Right kidney (tissue), 1 donor: ENCODE measurements at regions not wholly inside any gene's neighbourhood (a gene's known extent, or its start where the extent isn't known, plus 50 kb on each side); places are given as distances from the start of the nearest gene placed in this dataset.
"Not testable (repeated sequence)": the region's sequence is repeated elsewhere in the genome, so short reads cannot be mapped to it uniquely, and the experiment has no call there.

ENCODE experiments used
- DNase-seq: peaks from one replicate; pipeline ENCODE4 v3.0.0-alpha.2; 2016

DNA sequence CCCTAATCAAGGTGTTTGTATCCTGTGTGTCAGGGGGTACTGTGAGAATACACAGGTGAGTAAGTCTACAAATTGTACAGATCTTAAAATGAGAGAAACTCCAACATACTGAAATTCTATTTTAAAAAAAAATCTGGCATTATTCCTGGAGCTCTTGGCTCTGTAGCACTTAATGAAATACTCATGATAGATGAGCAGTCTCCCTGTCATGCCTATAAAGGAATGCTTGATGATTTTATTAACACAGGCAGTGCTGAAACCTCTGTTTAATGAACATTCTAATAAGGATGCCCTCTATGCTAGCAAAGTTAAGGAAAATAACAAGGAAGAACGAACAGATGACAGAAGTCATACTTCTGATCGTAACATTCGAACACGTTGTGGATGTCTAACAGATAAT, 233.9 kb upstream of the NEGR1 start:
- DNase-seq, result no peak

DNA sequence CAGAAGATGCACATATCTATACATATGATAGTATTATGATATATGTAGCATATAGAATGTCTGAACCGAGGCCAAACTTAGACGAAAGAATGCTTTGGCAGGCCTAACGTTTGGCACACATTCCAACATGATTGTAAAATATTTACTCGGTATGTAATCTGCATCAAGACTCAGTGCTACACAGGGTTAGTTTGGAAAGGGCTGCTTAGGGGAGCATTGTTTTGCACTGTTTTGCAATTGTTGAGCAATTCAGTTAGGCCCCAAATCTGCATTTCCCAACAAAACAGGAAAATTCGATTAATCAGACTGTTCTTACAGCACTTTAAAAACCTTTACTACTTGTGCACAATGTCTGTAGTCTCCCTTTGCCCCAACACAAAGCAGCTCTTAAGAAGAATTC, 216.0 kb upstream of the NEGR1 start:
- DNase-seq, result no peak

DNA sequence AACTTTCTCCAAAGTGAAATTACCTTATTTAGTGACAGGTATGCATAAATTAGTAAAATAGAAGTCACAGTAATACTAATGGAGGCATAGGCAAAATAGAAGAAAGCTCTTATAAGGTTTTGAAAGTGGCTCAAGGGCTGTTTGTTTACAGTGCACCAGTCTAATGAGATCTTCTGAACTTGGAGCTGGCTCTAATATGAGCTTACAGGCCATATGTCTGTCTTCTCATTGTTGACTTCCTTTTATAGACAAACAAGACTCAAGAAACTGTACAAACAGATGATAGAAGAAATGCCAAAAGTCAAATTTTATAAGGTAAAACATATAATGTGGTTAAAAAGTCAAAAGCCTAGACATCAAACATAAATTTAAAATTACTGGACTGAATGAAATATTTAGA, 207.5 kb upstream of the NEGR1 start:
- no peak for DNase-seq

DNA sequence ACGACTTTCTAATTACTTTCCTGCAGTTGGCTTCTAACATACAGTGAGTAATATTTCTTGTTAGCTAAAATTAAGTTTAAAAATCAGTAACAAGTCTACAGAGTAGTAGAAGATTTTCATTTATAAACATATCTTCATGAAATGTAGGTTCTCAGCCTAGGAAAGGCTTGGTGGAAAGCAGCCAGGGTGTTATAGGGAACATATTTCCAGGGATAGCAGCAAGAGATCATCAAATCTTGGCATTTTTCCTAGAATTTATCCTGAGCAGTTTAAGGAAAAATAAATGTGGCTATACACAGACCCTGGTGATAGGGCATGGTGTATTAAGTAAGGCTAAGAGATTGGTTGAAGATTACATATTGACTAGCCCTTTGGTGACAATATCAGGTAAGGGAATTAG, 203.5 kb upstream of the NEGR1 start:
- no peak for DNase-seq

DNA sequence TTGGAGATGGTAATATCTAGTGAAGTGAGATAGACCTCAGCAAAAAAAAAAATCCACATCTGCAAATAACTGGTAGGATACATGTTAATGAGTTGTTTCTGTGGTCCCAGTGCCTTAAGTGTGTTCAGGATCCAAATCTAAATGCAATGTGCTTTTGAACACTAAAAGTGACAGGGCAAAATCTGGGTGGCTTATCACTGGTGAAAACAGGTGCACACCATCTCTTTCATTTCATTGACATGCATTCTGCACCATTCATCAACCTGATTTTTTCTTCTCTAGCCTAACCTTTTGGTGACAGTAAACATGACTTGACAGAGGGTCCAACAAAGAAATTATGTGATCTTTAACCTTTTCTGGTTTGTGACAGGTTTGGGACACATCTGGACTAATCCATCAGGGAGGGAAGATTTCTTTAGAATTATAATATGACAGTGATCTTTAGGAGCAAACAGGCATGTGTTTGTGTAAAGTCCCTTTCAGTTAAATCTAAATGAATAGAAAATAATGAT, 201.6 kb upstream of the NEGR1 start:
- no peak for DNase-seq

DNA sequence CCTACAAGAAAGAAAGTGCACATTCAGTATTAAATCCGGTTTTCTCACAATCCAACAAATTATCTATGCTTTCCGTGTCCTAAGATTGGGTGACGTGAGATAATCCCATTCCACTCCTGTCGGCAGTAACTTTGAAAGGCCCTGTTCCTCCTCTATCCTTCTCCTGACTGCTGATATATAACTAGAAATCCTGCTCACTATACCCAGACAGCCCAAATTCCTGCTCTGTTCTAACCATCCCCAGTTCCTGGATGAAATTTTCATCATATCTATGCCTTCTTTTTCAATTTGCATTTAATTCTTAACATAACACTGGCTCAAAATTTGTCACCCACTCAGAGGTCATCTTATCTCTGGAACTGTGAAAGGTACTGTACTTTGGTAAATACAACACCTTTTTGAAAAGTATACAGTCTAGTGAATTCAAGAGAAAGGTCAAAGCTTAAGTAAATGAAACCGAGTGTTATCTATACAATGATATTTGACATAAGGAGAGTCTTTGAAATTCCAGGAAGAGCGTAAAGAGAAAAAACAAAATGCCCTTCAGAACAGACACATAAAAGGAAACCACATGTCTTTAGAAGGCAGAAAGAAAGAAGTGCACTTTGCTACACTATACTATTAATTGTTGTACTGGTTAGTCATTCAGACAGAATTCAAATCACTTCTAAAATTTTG, 200.5 kb upstream of the NEGR1 start:
- no peak for DNase-seq

DNA sequence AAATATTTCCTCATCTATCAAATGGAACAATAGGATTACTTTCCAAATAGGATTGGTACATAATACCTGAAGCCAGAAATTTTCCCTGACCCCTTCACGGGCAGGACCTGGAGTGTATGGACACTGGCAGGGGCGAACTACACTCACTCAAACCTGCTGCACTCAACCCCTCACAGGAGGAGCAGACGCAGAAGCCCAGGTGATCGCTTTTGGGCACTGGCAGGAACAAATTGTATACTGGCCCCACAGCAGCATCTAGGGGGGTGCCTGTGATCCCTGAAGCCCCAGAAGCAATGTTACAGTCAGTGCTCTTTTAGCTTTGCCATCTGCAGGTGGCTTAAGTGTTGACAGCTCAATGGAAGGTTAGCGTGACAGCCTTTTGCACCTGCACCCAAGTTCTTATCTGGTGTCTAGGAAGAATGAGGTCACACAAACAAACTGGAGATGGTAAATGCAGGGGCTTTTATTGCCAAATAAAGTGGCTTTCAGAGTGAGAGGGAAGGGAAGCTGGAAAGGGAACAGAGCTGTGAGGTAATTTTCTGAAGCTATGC, 199.2 kb upstream of the NEGR1 start:
- DNase-seq, result no peak

DNA sequence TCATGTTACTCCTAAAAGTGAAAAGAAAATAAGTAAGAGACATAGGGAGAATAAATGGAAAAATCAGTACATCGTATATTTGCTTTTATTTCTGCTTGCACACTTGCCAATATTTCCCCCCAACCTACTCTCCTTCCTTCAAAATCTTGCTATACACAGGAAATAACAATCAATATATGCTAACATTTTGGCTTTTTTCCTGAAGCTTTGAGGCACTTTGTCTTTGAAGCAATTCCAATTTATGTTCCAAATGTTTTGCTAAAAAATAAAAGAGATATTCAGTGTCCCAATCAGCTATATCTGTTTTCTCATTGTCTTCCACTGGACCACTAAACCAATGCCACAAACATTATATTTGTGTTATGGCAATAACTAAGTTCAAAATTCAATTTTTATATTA, 184.0 kb upstream of the NEGR1 start:
- no peak for DNase-seq

DNA sequence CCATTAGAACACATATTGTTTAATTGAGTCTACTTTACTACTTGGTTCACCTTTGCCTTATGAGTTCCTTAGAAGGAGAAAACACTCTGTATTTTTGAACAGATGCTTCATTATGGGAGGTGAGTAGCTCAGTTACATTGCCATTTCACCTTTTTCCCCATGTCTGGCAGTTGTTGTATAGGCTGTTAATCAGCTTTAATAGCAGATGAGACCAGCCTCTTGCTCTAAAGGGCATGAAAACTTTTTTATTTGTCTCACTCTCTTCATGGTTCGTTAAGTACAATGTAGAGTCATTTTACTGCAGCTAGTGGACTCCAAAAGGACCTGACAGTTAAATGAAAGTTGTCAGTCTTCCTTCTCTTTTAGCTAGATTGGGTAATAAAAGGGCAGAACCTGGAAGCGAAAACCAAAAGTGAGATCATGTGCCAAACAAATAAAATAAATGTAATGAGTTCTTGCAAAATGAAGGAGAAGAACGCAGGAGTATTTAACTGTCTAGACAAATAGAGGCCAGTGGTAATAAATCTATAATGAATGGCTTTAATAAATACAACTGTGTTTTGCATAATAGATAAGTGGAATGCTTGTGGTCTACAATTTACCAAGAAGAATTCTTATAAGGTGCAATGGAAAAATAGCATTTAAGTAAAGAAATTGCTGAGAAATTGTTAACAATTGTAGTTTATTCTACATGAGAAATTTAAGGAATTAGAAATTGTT, 180.0 kb upstream of the NEGR1 start:
- no peak for DNase-seq

DNA sequence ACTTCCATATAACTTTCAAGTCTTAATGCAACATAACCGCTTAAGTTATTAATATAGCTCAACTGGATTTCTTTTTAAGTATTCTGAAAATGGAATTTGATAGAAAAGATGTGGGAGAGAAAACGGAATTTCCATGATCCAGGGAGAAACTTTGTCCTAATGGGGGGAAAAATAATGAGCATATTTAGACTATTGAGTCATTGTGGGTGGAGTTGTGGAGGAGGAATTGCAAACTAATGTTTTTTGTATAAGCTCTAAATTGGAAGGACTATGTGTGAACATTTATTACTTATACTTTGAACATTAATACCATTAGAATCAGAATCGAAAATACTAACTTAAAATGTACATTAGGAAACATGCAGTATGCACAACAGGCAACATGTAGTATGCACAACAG, 159.9 kb upstream of the NEGR1 start:
- no peak for DNase-seq

DNA sequence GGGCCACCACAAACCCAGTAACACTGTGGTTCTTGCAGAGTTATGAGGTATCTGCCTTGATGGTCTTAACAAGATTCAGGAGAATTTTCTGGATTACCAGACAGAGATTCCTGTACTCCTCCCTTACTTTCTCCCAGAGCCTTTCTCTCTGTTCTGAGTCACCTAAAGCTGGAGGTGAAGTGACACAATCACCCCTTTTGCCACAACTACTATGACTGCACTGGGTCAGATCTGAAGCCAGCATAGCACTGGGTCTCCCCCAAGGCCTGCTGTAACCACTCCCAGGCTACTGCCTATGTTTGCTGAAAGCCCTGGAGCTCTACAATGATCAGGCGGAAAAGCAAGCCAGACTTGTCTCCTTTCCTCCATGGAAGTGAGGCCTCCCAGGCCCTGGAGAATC, 156.7 kb upstream of the NEGR1 start:
- no peak for DNase-seq

DNA sequence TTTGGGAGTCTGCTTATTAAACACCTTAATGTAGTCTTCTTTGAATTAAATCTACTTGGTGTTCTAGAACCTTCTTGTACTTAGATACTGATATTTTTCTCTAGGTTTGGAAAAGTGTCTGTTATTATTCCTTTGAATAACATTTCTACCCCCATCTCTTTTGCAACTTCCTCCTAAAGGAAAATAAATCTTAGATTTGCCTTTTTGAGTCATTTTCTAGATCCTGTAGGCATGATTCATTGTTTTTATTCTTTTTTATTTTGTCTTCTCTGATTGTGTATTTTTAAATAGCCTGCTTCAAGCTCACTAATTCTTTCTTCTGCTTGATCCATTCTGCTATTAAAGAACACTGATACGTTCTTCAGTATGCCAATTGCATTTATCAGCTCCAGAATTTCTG, 155.9 kb upstream of the NEGR1 start:
- no peak for DNase-seq

DNA sequence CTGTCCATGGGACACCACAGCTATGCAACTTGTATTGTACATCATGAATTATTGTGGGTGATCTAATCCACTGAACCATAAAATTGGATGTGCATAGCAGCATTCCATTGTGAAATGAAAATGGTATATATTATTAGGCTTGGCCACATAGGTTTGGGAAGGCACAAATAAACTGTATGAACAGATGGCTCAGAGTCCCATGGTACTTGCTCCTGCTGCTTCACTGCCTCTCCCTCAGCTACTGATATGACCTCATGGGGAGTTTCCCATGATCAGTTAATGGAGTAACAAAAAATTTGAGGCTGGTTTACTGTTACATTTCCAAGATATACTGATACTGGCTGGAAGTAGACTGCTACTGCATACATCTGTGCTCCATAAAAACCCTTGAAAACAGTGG, 152.7 kb upstream of the NEGR1 start:
- DNase-seq, result no peak

DNA sequence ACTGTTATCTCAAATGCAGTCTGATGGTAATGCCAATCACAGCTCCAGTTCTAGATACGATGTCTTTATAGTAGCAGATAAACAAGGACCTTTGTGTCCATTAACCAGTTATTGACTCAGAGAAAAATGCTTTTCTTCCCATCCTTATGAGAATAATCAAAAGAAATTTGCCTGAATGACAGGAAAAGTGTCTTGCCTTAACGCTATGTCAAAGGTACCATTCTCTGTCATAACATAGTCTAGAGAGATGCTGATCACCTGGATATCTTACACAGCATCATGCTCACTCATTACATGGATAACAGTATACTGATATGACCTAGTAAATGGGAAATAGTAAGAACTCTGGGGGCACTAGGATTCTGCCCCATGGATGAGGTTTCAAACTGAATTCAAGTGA, 151.7 kb upstream of the NEGR1 start:
- no peak for DNase-seq

DNA sequence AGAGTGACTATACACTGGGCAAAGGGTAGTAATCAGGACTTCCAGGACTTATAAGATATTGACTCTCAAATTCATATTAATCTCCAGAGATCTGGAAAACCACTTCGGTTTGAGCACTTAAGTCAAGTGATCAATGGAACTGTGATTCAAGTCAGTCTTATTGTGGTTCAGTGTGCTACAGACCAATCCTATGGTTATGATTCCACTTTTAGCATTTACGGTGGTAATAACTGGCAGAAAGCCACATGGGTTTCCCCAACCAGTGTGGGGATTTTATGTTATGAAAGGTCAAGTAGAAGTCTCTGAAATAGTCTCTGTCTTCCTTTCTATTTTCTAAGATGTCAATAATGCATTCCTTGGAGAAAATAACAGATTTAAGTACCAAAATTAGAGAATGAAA, 151.3 kb upstream of the NEGR1 start:
- no peak for DNase-seq

DNA sequence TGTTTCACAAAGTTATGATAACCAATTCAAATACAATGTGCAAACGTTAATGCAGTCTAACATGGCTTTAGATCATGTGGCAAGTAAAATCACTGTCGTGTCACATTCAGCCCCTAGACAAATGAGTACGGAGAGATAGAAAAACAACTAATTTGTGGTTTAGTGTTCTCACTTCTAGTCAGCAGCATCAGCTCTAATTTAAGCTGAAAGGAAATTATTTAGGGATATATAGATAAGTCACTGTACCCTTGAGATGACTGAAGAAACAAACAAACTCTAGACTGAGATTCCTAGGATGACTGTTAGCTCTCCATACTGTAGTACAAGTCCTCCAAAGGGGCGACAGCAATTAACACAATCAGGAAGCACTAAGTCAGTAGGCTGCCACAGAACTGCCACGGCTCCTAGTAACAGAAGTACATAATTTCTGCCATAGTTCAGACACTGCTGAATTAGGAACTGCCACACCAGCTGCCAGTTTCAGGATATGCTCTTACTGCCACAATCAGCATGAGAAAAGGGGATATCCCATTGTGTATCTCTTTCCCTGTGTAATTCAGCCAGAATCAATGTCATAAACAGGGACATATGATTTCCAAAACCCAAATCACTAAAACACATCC, 150.4 kb upstream of the NEGR1 start:
- no peak for DNase-seq

DNA sequence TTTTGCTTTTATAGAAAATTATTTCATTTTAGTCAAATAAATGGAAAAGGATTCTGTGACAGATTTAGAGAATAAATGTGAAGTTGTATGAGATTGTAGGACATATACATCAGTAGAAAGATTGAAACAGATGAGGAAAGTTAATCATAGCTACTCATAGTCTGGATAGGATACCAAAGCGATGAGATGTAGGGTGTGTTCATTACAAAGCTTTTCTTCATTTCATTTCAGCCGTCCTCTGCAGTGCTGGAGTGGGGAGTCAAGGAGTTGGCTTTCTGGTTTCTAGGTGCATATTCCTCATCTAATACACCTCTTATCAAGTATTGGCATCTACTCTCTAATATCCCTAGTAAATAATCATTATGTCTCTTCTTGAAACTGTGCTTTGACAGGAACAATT, 149.5 kb upstream of the NEGR1 start:
- no peak for DNase-seq

DNA sequence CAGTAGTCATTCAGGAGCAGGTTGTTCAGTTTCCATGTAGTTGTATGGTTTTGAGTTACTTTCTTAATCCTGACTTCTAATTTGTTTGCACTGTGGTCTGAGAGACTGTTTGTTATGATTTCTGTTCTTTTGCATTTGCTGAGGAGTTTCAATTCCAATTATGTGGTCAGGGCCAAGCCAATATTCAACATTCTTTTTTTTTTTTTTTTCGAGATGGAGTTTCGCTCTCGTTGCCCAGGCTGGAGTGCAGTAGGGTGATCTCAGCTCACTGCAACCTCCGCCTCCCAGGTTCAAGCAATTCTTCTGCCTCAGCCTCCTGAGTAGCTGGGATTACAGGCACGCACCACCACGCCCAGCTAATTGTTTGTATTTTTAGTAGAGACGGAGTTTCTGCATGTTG, 145.9 kb upstream of the NEGR1 start:
- not testable (repeated sequence) for DNase-seq

DNA sequence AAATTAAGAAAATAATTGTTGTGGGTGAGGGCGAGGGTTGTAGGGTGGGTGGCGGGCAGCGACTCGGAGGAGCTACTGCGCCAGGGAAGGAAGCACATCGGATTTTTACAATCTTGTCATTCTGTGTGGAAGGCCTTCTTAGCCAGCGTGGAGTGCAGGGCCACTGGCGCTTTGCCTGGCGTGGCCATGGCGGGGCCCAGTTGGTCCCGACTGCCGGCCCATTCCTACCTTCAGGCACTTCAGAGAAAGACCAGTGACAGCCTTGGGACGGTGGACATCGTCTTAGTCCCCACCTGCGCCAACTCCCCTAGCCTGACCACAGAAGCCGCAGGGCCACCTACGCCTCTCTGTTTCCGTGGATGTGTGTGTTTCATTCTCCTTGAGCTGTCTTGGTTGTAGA, 136.9 kb upstream of the NEGR1 start:
- DNase-seq, result no peak

DNA sequence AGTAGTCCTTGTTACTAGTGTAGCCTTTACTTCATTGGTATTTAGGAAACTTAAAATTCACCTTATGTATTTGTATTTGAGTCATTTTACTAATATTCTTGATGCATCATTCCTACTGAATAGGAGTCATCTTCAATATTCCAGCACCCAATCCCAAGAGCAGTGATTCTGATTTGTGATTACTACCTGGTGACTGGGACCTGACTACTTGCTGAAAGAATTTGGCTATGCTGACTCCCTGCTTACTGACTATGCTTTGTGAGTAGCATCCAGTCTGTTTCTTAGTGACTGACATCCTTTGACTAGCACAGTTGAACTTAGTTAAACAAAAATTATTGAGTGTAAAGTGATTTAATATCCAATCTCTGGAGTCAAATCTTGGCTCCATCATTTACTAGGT, 129.9 kb upstream of the NEGR1 start:
- no peak for DNase-seq

DNA sequence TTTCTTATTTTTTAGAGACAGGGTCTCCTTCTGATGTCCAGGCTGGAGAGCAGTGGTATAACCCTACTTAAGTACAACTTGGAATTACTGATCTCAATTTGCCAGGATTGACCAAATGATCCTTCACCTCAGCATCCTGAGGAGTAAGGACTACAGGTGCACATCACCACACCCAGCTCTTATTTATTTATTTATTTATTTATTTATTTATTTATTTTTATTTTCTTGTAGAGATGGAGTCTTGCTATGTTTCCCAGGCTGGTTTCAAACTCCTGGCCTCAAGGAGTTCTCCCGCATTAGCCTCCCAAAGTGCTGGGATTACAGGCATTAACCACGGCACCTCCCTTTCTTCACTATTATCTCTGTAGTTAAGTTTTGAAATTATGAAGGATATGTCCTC, 117.5 kb upstream of the NEGR1 start:
- no peak for DNase-seq

DNA sequence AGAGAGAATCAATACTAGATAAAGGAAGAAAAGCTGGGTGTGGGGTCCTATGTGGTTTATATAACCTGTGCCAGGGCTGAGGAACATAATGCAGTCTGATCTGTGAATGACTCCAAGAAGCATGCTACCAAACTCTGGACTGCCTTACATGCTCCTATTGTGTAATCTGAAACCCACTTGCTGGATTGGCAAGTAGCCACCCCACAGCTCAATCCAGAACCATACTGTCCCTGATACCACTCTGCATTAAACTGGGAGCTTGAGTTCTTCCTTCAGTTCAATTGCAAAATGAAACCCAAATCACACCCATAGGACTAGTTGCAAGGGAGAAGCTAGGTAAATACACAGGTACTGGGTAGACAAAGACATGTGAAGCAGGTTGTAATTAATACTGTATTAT, 115.4 kb upstream of the NEGR1 start:
- no peak for DNase-seq

DNA sequence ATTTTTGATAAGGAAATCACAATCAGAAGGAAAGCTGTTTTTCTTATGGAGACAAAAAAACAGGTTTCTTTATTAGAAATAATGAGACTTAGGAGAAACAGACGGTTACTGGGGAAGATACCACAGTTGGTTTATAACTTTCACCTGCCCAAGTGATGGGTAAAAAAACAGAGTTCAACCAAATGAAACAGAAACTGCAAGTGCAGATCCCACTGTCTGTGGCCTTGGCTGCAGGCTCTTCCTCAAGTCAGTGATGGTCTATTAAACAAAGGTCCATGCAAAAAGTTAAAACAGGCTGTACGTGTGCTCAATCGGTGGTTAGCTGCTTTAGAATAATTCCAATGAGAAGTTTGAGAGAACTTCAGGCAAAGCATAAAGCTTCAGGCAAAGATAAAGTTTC, 112.1 kb upstream of the NEGR1 start:
- no peak for DNase-seq

DNA sequence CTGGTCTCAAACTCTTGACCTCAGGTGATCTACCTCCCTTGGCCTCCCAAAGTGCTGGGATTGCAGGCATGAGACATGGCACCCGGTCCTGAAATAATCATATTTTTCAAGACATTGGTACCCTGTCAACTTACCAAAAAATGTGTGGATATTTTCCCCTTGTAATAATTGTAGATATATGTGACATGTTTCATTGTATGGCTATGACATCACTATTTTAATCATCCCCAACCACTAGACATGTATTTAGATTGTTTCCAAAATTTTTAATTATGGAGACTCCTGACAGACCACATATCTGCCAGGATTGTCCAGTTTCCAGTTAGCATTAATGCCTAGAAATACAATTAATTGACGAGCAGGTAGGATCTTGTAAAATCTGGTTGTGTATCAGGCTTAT, 96.7 kb upstream of the NEGR1 start:
- no peak for DNase-seq
